Breast epithelium (tissue), 3 donors: ENCODE measurements at regions not wholly inside any gene's neighbourhood (a gene's known extent, or its start where the extent isn't known, plus 50 kb on each side); places are given as distances from the start of the nearest gene placed in this dataset.
"Not testable (repeated sequence)": the region's sequence is repeated elsewhere in the genome, so short reads cannot be mapped to it uniquely, and the experiment has no call there.

Experiments used
- CTCF ChIP-seq, 3 donors: fragments of 450-650 bp; IDR thresholded peaks; one replicate each; pipeline ENCODE4 v1.5.1; 2016 to 2017; ENCODE audit warnings: antibody characterized with exemption in 3 of 3, mild to moderate bottlenecking in 3 of 3, moderate library complexity in 3 of 3
- POLR2A ChIP-seq: fragments of 450-650 bp; IDR thresholded peaks from one replicate; pipeline ENCODE4 v1.6.1; 2016; ENCODE audit warnings: antibody characterized with exemption, mild to moderate bottlenecking, moderate library complexity

GRCh38 chr5:171553817-171554216, 134.4 kb downstream of the FGF18 start:
- not testable (repeated sequence) for TF ChIP-seq POLR2A; CTCF (IDR thresholded peaks at IDR 0.05)
